A549 (cell line): ENCODE measurements at regions not wholly inside any gene's neighbourhood (a gene's known extent, or its start where the extent isn't known, plus 50 kb on each side); places are given as distances from the start of the nearest gene placed in this dataset.

Source experiments
- ATAC-seq, 2 experiments: fragments of 200-7000 bp in 1 of 2; fragments of >200 bp in 1 of 2; cut with Nextera tagmentation in 1 of 2; cut with Tn5 transposase in 1 of 2; 3 replicates each; pipeline versions ENCODE4 v1.8.0 to v1.9.1; 2018 to 2020; ENCODE audit warnings: mild to moderate bottlenecking in 1 of 2, moderate library complexity in 1 of 2
- CTCF ChIA-PET: fragments of 300-600 bp; sonication (Branson Sonifier 250); formaldehyde crosslinking; extraction: SDS; loops from one replicate; lab custom pipeline; 2021; ENCODE audit warnings: antibody characterized with exemption, inconsistent platforms; lab: Yijun Ruan, JAX
- POLR2A ChIA-PET: fragments of 350-600 bp; formaldehyde crosslinking; extraction: SDS; loops from one replicate; lab custom pipeline; 2021; ENCODE audit warnings: antibody characterized with exemption, inconsistent platforms; lab: Yijun Ruan, JAX
- DNase-seq, 2 experiments: peaks; one replicate each; pipeline versions ENCODE4 v3.0.0 to v3.0.0-alpha.2; 2011 to 2016; ENCODE audit warnings: low read depth in 1 of 2, low spot score in 1 of 2
- FAIRE-seq: peaks from 2 replicates; lab custom pipeline; 2011; peaks lifted over from hg19 to GRCh38; lab: Jason Lieb, UNC
- H3K27ac ChIP-seq, 2 experiments: fragments of >200 bp; sonication (Bioruptor Twin); formaldehyde crosslinking; 3 replicates each; pipeline ENCODE4 v1.5.1; 2016 to 2017
- H3K4me1 ChIP-seq: fragments of >200 bp; sonication (Bioruptor Twin); formaldehyde crosslinking; 3 replicates; pipeline ENCODE4 v1.6.1; 2016
- H3K4me2 ChIP-seq: fragments of >200 bp; sonication (Bioruptor Twin); formaldehyde crosslinking; 3 replicates; pipeline ENCODE4 v1.6.1; 2016
- H3K4me3 ChIP-seq: fragments of >200 bp; sonication (Bioruptor Twin); formaldehyde crosslinking; 3 replicates; pipeline ENCODE4 v1.5.1; 2016
- H3K9me3 ChIP-seq: fragments of >200 bp; sonication (Bioruptor Twin); formaldehyde crosslinking; 3 replicates; pipeline ENCODE4 v1.6.1; 2016
- ATOH8 ChIP-seq: fragments of 250-450 bp; sonication (Bioruptor Pico); IDR thresholded peaks from 2 replicates; pipeline ENCODE4 v1.5.0; 2020; ENCODE audit warnings: low read depth, mild to moderate bottlenecking, moderate library complexity
- CBX2 ChIP-seq: fragments of 200-600 bp; sonication (generic); IDR thresholded peaks from 2 replicates; pipeline ENCODE4 v1.6.1; 2016; ENCODE audit warnings: low read depth, mild to moderate bottlenecking, borderline replicate concordance
- CTCF ChIP-seq: fragments of >200 bp; sonication (Bioruptor Twin); formaldehyde crosslinking; IDR thresholded peaks from 3 replicates; pipeline ENCODE4 v1.5.1; 2016
- EHMT2 ChIP-seq: fragments of 200-600 bp; sonication (generic); IDR thresholded peaks from 2 replicates; pipeline ENCODE4 v1.6.1; 2016; ENCODE audit warnings: antibody characterized with exemption, low read depth, mild to moderate bottlenecking, moderate library complexity
- EP300 ChIP-seq, 2 experiments: fragments of >200 bp; sonication (Bioruptor Twin); formaldehyde crosslinking; IDR thresholded peaks; 2 replicates in 1 of 2; 3 replicates in 1 of 2; pipeline ENCODE4 v1.6.1; 2016 to 2017
- ESRRA ChIP-seq: fragments of 150-350 bp; IDR thresholded peaks from 2 replicates; pipeline ENCODE4 v1.6.1; 2014; ENCODE audit warnings: mild to moderate bottlenecking, low read length, borderline replicate concordance
- FOSB ChIP-seq: fragments of 250-450 bp; sonication (Bioruptor Pico); IDR thresholded peaks from 2 replicates; pipeline ENCODE4 v1.5.0; 2020; ENCODE audit warnings: mild to moderate bottlenecking, moderate library complexity
- FOXS1 ChIP-seq: fragments of 250-450 bp; sonication (Bioruptor Pico); IDR thresholded peaks from 2 replicates; pipeline ENCODE4 v1.5.0; 2020; ENCODE audit warnings: mild to moderate bottlenecking, moderate library complexity
- HOXB13 ChIP-seq: fragments of 250-450 bp; sonication (Bioruptor Pico); IDR thresholded peaks from 2 replicates; pipeline ENCODE4 v1.5.0; 2020; ENCODE audit warnings: low read depth, mild to moderate bottlenecking, moderate library complexity
- JUN ChIP-seq, 2 experiments: fragments of >200 bp; sonication (Bioruptor Twin); formaldehyde crosslinking; IDR thresholded peaks; 2 replicates in 1 of 2; 3 replicates in 1 of 2; pipeline ENCODE4 v1.6.1; 2016 to 2017
- PHF8 ChIP-seq: fragments of 200-600 bp; sonication (generic); IDR thresholded peaks from 2 replicates; pipeline ENCODE4 v1.6.1; 2016; ENCODE audit warnings: low read depth, mild to moderate bottlenecking, antibody characterized with exemption, moderate library complexity, borderline replicate concordance
- RAD21 ChIP-seq, 2 experiments: fragments of >200 bp in 1 of 2; sonication (Bioruptor Twin) in 1 of 2; formaldehyde crosslinking in 1 of 2; IDR thresholded peaks in 1 of 2; conservative IDR thresholded peaks in 1 of 2; 2 replicates in 1 of 2; 3 replicates in 1 of 2; pipeline ENCODE4 v1.6.1; 2012 to 2018; ENCODE audit warnings: inconsistent platforms in 1 of 2
- RCOR1 ChIP-seq: fragments of 150-350 bp; IDR thresholded peaks from 2 replicates; pipeline ENCODE4 v1.6.1; 2014; ENCODE audit warnings: antibody characterized with exemption, low read length, low read depth
- RFX5 ChIP-seq: fragments of 450-650 bp; IDR thresholded peaks from 2 replicates; pipeline ENCODE4 v1.7.1; 2014; ENCODE audit warnings: antibody characterized with exemption, mild to moderate bottlenecking, moderate library complexity
- RNF2 ChIP-seq: fragments of 200-600 bp; sonication (generic); IDR thresholded peaks from 2 replicates; pipeline ENCODE4 v1.6.1; 2016; ENCODE audit warnings: low read depth, mild to moderate bottlenecking, antibody characterized with exemption, moderate library complexity, borderline replicate concordance
- SMC3 ChIP-seq: fragments of >200 bp; sonication (Bioruptor Twin); formaldehyde crosslinking; IDR thresholded peaks from 3 replicates; pipeline ENCODE4 v1.6.1; 2018; ENCODE audit warnings: inconsistent platforms
- SREBF2 ChIP-seq: fragments of 450-650 bp; IDR thresholded peaks from 2 replicates; pipeline ENCODE4 v1.6.1; 2014; ENCODE audit warnings: mild to moderate bottlenecking, moderate library complexity
- ZC3H11A ChIP-seq: fragments of 450-650 bp; IDR thresholded peaks from 2 replicates; pipeline ENCODE4 v1.6.1; 2014; ENCODE audit warnings: antibody characterized with exemption, mild to moderate bottlenecking
- ZNF302 ChIP-seq: fragments of 250-450 bp; sonication (Bioruptor Pico); IDR thresholded peaks from 2 replicates; pipeline ENCODE4 v1.9.0; 2021; ENCODE audit warnings: inconsistent platforms, mild to moderate bottlenecking, moderate library complexity
- ZSCAN20 ChIP-seq: fragments of 250-450 bp; sonication (Bioruptor Pico); IDR thresholded peaks from 2 replicates; pipeline ENCODE4 v1.8.0; 2022; ENCODE audit warnings: mild to moderate bottlenecking, moderate library complexity
- WGBS: methylation state at CpG from one replicate; pipeline ENCODE4 v1.1.6; 2017; ENCODE audit errors: missing lambda C conversion rate; 5-methylcytosine and 5-hydroxymethylcytosine counted together
- TF ChIP-seq, protein P1 (sequence below): fragments of 250-450 bp; sonication (Bioruptor Pico); IDR thresholded peaks from 2 replicates; pipeline ENCODE4 v1.5.0; 2021; ENCODE audit warnings: mild to moderate bottlenecking, moderate library complexity, borderline replicate concordance
- TF ChIP-seq, protein P2 (sequence below): IDR thresholded peaks from 2 replicates; pipeline ENCODE4 v1.6.1; 2012; ENCODE audit warnings: low read depth, borderline replicate concordance
- TF ChIP-seq, protein P3 (sequence below): IDR thresholded peaks from 2 replicates; pipeline ENCODE4 v1.6.1; 2012

- POLR2A ChIA-PET, result no interaction called here
- no peak overlapping the region for H3K4me2 ChIP-seq
- peak in 1 of 2 experiments; percentile 18 for DNase-seq
- TF ChIP-seq PHF8 (no peak), ATOH8 (CRISPR knock-in tag) (no peak), RFX5 (no peak), SMC3 (0 out of 3 replicates have a peak, but pooled peaks have one; percentile 12), ZNF302 (no peak), ZSCAN20 (CRISPR knock-in tag) (no peak), RNF2 (no peak), SREBF2 (no peak), ESRRA (no peak), FOSB (no peak), EHMT2 (no peak), CTCF (peak; percentile 18; the same call in 1 of the 3 replicates), RAD21 (conservative IDR thresholded peaks at IDR 0.05 in 1 of 2, IDR thresholded peaks at IDR 0.05 in 1 of 2) (peak; percentile 28 to 54; a peak in 2 of 5 replicates), ZC3H11A (no peak), EP300 (IDR thresholded peaks at IDR 0.05) (no peak), FOXS1 (CRISPR knock-in tag) (no peak), HOXB13 (no peak), CBX2 (no peak), RCOR1 (no peak), JUN (IDR thresholded peaks at IDR 0.05) (no peak)
- TF ChIP-seq, protein P1, sequence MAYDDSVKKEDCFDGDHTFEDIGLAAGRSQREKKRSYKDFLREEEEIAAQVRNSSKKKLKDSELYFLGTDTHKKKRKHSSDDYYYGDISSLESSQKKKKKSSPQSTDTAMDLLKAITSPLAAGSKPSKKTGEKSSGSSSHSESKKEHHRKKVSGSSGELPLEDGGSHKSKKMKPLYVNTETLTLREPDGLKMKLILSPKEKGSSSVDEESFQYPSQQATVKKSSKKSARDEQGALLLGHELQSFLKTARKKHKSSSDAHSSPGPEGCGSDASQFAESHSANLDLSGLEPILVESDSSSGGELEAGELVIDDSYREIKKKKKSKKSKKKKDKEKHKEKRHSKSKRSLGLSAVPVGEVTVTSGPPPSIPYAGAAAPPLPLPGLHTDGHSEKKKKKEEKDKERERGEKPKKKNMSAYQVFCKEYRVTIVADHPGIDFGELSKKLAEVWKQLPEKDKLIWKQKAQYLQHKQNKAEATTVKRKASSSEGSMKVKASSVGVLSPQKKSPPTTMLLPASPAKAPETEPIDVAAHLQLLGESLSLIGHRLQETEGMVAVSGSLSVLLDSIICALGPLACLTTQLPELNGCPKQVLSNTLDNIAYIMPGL (CRISPR knock-in tag), result no peak
- TF ChIP-seq, protein P2, sequence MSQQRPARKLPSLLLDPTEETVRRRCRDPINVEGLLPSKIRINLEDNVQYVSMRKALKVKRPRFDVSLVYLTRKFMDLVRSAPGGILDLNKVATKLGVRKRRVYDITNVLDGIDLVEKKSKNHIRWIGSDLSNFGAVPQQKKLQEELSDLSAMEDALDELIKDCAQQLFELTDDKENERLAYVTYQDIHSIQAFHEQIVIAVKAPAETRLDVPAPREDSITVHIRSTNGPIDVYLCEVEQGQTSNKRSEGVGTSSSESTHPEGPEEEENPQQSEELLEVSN, result no peak
- TF ChIP-seq, protein P3, sequence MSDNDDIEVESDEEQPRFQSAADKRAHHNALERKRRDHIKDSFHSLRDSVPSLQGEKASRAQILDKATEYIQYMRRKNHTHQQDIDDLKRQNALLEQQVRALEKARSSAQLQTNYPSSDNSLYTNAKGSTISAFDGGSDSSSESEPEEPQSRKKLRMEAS, result no peak
- TF ChIP-seq, all 56 proteins: peak for 3
- H3K4me3 ChIP-seq, result no peak overlapping the region
- CTCF ChIA-PET, result interaction anchor here (0.6 to 1.3 kb wide), 2 partner anchors 36 to 1256 kb away, joined by 3 read pairs; no protein-coding TSS in a partner anchor
- peak; percentile 54 to 72; a peak in 3 of 6 replicates for ATAC-seq
- H3K9me3 ChIP-seq, result no peaks in the 10 kb centered on the region
- WGBS, result 15% methylated on average over 1 of the region's 1 CpG
- no peak for FAIRE-seq
- no peaks in the 10 kb centered on the region for H3K4me1 ChIP-seq
- H3K27ac ChIP-seq, result no peak overlapping the region
These were observed 162.4 kb downstream of the ASB9 start for GRCh38 chrX:15107367-15107988.
